ENCODE measurements at regions not wholly inside any gene's neighbourhood (a gene's known extent, or its start where the extent isn't known, plus 50 kb on each side); places are given as distances from the start of the nearest gene placed in this dataset.

DNA sequence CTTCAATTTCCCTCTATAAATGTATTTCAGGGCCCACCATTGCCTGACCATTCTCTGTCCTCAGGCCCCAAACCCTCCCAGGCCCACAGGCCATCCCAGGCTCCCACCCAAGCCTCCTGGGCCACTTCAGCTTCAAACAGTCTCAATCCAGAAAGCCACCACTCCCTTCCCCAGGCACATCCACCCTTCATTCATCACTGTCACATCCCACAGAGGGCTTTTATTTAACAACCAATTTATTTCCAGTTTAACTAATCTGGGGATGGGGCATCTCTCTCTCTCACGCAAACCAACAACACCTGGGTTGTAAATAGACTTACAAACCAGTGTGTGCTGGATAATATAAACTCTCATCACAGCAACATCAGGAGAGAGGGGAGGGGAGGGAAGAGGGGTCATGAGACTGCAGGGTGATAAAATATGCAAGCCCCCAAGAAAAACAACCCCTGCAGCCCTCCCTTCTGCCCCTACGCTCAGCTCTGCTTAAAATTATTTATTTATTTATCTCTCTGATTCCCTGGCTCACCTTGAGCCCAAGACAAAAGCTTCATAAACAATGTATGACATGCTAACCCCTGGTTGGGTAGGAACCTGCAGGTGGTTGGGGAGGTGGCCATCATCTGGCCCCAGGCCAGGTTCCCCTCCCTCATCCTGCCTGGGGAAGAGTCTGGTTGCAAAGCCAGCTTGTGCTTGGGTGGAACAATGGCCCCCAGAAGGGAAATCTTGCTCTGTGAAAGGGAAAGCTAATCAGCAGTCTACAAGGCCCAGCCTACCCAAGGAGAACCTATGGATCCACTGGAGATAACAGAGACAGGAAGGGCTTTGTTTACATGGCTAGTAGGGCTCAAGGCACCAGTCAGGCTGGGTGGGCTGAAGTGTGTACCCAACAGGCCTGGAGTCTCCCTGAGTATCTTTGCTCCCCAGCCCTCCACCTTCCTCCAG is 359.2 kb downstream of the BUD13 start:
- TF ChIP-seq, protein P1, sequence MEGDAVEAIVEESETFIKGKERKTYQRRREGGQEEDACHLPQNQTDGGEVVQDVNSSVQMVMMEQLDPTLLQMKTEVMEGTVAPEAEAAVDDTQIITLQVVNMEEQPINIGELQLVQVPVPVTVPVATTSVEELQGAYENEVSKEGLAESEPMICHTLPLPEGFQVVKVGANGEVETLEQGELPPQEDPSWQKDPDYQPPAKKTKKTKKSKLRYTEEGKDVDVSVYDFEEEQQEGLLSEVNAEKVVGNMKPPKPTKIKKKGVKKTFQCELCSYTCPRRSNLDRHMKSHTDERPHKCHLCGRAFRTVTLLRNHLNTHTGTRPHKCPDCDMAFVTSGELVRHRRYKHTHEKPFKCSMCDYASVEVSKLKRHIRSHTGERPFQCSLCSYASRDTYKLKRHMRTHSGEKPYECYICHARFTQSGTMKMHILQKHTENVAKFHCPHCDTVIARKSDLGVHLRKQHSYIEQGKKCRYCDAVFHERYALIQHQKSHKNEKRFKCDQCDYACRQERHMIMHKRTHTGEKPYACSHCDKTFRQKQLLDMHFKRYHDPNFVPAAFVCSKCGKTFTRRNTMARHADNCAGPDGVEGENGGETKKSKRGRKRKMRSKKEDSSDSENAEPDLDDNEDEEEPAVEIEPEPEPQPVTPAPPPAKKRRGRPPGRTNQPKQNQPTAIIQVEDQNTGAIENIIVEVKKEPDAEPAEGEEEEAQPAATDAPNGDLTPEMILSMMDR (IDR thresholded peaks at IDR 0.05): no peak

DNA sequence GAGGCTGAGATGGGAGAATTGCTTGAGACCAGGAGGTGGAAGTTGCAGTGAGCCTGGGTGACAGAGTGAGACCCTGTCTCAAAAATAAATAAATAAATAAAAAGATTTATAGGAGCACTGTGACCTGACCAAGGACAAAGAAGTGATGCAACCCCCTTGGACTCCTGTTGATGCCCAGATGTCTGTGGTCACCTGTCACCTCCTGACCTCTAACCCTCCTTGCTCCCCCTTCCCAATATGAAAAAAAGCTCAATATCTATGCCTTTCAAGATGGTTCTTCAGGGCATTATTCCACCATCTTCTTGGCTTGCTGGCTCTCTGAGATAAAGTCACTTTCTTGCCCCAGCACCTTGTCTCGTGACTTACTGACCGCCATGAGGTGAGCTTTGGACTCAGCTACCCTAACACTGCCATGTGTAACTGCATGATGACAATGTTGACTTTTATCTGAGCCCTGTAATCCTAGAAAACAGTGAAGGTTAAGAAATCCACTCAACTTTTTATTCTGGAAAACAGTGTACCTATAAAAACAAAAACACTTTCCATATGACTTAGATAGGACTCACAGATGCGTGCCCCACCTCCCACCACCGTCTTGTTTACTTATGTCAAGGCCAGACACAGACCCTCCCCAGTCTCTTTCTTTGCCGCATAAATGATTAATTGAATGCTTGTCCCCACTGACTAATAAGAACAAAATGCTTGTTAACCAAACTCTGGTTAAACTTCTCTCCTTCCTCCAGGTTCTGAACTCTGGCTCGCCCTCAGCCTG is 360.5 kb downstream of the BUD13 start:
- TF ChIP-seq, protein P1 (IDR thresholded peaks at IDR 0.05): no peak

DNA sequence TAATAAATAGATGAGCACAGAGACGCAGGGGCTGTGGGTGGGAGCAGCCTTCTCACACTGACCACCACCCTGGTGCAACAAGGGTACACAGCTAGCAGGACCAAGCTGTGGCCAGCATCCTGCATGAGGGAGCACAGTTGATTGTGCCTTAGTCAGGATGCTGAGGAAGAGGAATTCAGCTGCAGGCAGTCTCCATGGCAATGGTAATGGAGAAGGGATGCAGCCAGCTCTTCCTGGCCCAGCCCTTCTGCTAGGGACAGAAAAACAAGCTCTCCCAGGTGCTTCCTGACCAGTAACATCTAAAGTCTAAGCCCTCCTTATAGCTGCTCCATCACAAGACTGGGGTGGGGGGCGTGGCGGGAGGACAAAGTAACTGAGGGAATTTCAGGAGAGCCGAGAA is 363.5 kb downstream of the BUD13 start:
- TF ChIP-seq, protein P1 (IDR thresholded peaks at IDR 0.05): no peak

DNA sequence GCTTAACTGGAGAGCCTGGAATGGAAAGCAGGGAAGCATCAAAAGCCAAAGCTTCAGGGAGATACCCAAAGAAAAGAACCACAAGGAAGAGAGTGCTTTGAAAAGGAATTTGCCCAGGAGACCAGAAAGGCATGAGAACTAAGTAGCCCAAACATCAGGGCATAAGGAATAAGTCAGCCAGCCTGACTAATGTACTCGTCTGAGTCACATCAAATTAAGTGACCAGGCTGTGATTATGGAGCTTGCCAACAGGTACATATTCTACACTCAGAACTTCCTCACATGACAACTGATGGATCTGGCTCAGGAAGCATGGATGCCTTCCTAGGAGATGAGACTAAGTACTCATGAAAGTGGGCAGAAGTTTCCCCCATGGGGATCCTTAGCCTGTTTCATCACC is 366.7 kb downstream of the BUD13 start:
- TF ChIP-seq, protein P1 (IDR thresholded peaks at IDR 0.05): no peak

DNA sequence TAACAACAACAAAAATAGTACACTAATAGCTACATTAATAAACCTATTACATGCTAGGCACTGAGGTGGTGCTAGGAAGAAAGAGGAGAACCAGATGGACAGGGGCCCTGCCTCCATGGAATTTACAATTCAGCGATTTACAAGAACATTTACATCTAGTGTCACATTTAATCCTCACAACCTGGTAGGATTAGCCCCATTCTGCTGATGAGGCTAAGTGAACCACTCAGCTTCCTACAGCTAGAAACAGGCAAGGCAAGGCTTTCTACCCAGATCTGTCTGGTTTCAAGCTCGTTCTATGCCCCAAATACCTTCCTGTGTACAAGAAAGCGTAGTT is 368.4 kb downstream of the BUD13 start:
- TF ChIP-seq, protein P1 (IDR thresholded peaks at IDR 0.05): no peak

DNA sequence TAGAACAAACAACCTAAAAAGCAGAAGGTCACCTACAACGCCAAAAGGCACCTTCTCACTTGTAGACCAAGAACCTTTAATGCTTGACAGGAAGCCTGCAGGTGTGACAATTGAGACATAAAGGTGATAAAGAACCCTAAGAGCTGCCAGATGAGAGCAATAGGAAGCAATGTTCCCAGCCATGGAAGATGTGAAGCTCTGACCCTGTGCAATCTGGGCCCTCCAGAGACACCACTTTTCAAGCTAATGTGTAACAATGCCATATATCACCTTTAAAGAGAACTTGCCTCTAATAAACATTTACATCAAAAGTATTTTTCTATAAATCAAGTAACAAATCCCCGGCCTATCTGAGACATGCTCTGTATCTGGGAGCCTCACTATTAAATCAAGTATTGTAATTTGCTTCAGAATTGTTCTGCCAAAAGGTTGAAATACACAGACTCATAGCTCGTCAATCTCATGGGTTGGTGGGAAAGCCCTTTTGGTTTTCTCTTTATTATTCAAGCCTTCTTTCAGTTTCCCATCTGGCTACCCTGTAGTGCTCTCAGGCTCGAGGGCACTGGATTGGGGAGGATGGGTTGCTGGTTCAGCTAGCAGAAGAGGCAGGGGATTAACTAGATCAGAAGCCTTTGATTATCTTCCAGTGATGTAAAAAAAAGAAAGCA is 368.9 kb downstream of the BUD13 start:
- TF ChIP-seq, protein P1 (IDR thresholded peaks at IDR 0.05): no peak

DNA sequence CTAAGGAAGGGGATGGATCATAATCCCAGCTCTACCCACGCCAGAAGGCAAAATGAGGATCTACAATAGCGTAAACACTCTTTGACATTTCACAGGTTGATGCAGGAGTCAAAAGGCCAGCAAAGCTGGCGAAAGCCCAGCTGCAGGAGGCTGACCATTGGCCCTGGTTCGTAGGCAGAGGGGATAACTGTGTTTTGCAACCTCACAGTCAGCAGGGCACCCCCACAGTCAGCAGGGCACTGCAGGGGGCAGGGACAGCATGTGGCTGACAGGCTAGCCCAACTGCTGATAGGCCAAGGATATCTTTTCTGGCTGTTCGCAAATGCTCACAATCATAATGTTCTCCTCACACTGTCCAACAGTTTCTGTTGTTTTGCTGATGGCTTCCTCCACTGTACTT is 372.7 kb downstream of the BUD13 start:
- TF ChIP-seq, protein P1 (IDR thresholded peaks at IDR 0.05): no peak

All from LNCAP (cell line).